ENCODE measurements at regions not wholly inside any gene's neighbourhood (a gene's known extent, or its start where the extent isn't known, plus 50 kb on each side); places are given as distances from the start of the nearest gene placed in this dataset.

- intact Hi-C loops (cut with DNase I; ENCODE audit: low total_unique reads) (no loop called here), in situ Hi-C loops (cut with MboI; ENCODE audit: low sequenced_read_pairs in 4 of 4) (loop anchor here in 1 of 4 donors (25.0 kb wide), 1 partner anchor 907 kb away; no protein-coding TSS in a partner anchor)
- no peak for DNase-seq
- Histone ChIP-seq H3K9me3 (no peaks in the 10 kb centered on the region), H3K4me1 (no peaks in the 10 kb centered on the region), H3K4me3 (no peak overlapping the region), H3K27ac (no peak overlapping the region), H3K27me3 (no peaks in the 10 kb centered on the region), H3K36me3 (no peaks in the 10 kb centered on the region)
- ATAC-seq = no peak
- TF ChIP-seq CTCF (IDR thresholded peaks at IDR 0.05 in 4 of 5, conservative IDR thresholded peaks at IDR 0.05 in 1 of 5) (no peak), POLR2A (IDR thresholded peaks at IDR 0.05) (no peak)
These were observed 144.9 kb downstream of the CHIC2 start for GRCh38 chr4:53919535-53919934.

- no peaks in the 10 kb centered on the region for H3K4me1 ChIP-seq
- DNase-seq (no peak), ATAC-seq (no peak)
- intact Hi-C loops (cut with DNase I; ENCODE audit: low total_unique reads) = no loop called here
- TF ChIP-seq CTCF (IDR thresholded peaks at IDR 0.05 in 4 of 5, conservative IDR thresholded peaks at IDR 0.05 in 1 of 5) = no peak
- TF ChIP-seq POLR2A (IDR thresholded peaks at IDR 0.05) = no peak
- H3K4me3 ChIP-seq = no peak overlapping the region
- H3K27ac ChIP-seq = no peak overlapping the region
- no peaks in the 10 kb centered on the region for H3K9me3 ChIP-seq
- no peaks in the 10 kb centered on the region for H3K27me3 ChIP-seq
- no peaks in the 10 kb centered on the region for H3K36me3 ChIP-seq
- in situ Hi-C loops (cut with MboI; ENCODE audit: low sequenced_read_pairs in 4 of 4) = loop anchor here in 1 of 4 donors (25.0 kb wide), 1 partner anchor 905 kb away; no protein-coding TSS in a partner anchor
These were observed 146.7 kb downstream of the CHIC2 start for GRCh38 chr4:53917729-53918128.

- H3K36me3 ChIP-seq = no peaks in the 10 kb centered on the region
- no peaks in the 10 kb centered on the region for H3K4me1 ChIP-seq
- H3K27ac ChIP-seq = no peak overlapping the region
- no peaks in the 10 kb centered on the region for H3K9me3 ChIP-seq
- no peak for DNase-seq
- H3K4me3 ChIP-seq = no peak overlapping the region
- H3K27me3 ChIP-seq = no peaks in the 10 kb centered on the region
- TF ChIP-seq CTCF (IDR thresholded peaks at IDR 0.05 in 4 of 5, conservative IDR thresholded peaks at IDR 0.05 in 1 of 5) (no peak), POLR2A (IDR thresholded peaks at IDR 0.05) (no peak)
- intact Hi-C loops (cut with DNase I; ENCODE audit: low total_unique reads) = no loop called here
- ATAC-seq = no peak
- in situ Hi-C loops (cut with MboI; ENCODE audit: low sequenced_read_pairs in 4 of 4) = loop anchor here in 1 of 4 donors (25.0 kb wide), 1 partner anchor 904 kb away; no protein-coding TSS in a partner anchor
These were observed 147.9 kb downstream of the CHIC2 start for GRCh38 chr4:53916431-53916889.

GRCh38 chr4:53914313-53915016 lies 149.9 kb downstream of the CHIC2 start:
- ATAC-seq = peak; percentile 46 to 81
- Histone ChIP-seq H3K4me3 (no peak overlapping the region), H3K27ac (no peak overlapping the region), H3K27me3 (no peaks in the 10 kb centered on the region), H3K9me3 (no peaks in the 10 kb centered on the region), H3K36me3 (no peaks in the 10 kb centered on the region), H3K4me1 (no peaks in the 10 kb centered on the region)
- DNase-seq = no peak
- intact Hi-C loops (cut with DNase I; ENCODE audit: low total_unique reads) (no loop called here), in situ Hi-C loops (cut with MboI; ENCODE audit: low sequenced_read_pairs in 4 of 4) (loop anchor here in 1 of 4 donors (25.0 kb wide), 1 partner anchor 902 kb away; no protein-coding TSS in a partner anchor)
- TF ChIP-seq POLR2A (IDR thresholded peaks at IDR 0.05) (no peak), CTCF (IDR thresholded peaks at IDR 0.05 in 4 of 5, conservative IDR thresholded peaks at IDR 0.05 in 1 of 5) (no peak)

Measured in gastrocnemius medialis (tissue), 4 donors.